ENCODE measurements at regions not wholly inside any gene's neighbourhood (a gene's known extent, or its start where the extent isn't known, plus 50 kb on each side); places are given as distances from the start of the nearest gene placed in this dataset.

DNA sequence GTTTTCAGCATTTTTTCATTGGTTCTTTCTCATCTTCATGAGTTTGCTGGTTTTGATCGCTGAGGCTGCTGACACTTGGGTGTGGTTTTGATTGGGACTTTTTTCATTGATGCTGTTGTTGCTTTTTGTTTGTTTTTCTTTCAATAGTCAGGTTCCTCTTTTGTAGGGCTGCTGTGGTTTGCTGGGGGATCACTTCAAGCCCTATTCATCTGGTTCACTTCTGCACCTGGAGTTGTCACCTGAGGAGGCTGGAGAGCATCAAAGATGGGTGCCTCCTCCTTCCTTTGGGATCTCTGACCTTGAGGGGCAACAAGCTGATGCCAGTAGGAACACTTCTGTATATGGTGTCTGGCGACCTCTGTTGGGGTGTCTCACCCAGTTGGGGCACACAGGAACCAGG lies 1279.9 kb upstream of the TMPRSS15 start:
- H3K9me2 ChIP-seq (ENCODE audit: insufficient read depth, low read length): no peaks in the 10 kb centered on the region
- no peaks in the 10 kb centered on the region for H3K4me1 ChIP-seq (ENCODE audit: insufficient read depth, low read length, poor library complexity, severe bottlenecking)
- TF ChIP-seq, protein P1, sequence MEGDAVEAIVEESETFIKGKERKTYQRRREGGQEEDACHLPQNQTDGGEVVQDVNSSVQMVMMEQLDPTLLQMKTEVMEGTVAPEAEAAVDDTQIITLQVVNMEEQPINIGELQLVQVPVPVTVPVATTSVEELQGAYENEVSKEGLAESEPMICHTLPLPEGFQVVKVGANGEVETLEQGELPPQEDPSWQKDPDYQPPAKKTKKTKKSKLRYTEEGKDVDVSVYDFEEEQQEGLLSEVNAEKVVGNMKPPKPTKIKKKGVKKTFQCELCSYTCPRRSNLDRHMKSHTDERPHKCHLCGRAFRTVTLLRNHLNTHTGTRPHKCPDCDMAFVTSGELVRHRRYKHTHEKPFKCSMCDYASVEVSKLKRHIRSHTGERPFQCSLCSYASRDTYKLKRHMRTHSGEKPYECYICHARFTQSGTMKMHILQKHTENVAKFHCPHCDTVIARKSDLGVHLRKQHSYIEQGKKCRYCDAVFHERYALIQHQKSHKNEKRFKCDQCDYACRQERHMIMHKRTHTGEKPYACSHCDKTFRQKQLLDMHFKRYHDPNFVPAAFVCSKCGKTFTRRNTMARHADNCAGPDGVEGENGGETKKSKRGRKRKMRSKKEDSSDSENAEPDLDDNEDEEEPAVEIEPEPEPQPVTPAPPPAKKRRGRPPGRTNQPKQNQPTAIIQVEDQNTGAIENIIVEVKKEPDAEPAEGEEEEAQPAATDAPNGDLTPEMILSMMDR (conservative IDR thresholded peaks at IDR 0.05; ENCODE audit: low read length): no peak
- TF ChIP-seq EZH2phosphoT487 (IDR thresholded peaks at IDR 0.05; ENCODE audit: borderline replicate concordance, low read depth, low read length): no peak
- no peak overlapping the region for H2AFZ ChIP-seq (ENCODE audit: low read length)
- POLR2A ChIA-PET: no interaction called here
- H3K4me2 ChIP-seq (ENCODE audit: low read length): no peak overlapping the region
- no peaks in the 10 kb centered on the region for H3K36me3 ChIP-seq (ENCODE audit: insufficient read depth, low read length)
- H3K79me2 ChIP-seq (ENCODE audit: insufficient read depth, low read depth, low read length): no peaks in the 10 kb centered on the region
- CTCF ChIA-PET (ENCODE audit: unreplicated experiment): no interaction called here
- H3K27ac ChIP-seq (ENCODE audit: low read depth, low read length, poor library complexity, severe bottlenecking): no peak overlapping the region
- no peak for DNase-seq (ENCODE audit: low spot score)
- intact Hi-C loops (cut with micrococcal nuclease; ENCODE audit: unreplicated experiment): no loop called here
- H3K4me3 ChIP-seq (ENCODE audit: low read depth, low read length, poor library complexity, severe bottlenecking): no peak overlapping the region
- no TSS peak for BruUV-seq (replicated peaks)
- peaks cover 27% of the 10 kb centered on the region for H3K9me3 ChIP-seq (ENCODE audit: low read length)
- no peaks in the 10 kb centered on the region for H4K20me1 ChIP-seq (ENCODE audit: insufficient read depth, low read length)

DNA sequence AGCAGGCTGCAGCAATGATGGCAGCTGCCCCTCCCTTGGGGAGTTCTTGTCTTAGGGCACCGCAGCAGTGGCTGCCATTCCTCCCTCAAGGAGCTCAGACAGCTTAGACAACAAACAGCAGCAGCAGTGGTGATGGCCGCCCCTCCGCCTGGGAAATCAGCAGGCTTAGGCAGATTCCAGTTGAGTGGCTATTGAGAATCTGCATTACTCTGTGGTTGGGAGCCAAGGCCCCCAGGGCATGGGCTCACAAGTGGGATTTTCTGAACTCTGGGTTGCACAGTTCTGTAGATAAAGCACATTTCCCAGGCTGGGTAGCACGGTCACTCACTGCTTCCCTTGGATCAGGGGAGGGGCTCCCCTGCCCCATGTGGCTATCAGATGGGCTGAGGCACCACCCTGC lies 1280.7 kb upstream of the TMPRSS15 start:
- H3K36me3 ChIP-seq (ENCODE audit: insufficient read depth, low read length): no peaks in the 10 kb centered on the region
- POLR2A ChIA-PET: no interaction called here
- no peak overlapping the region for H3K27ac ChIP-seq (ENCODE audit: low read depth, low read length, poor library complexity, severe bottlenecking)
- H3K4me1 ChIP-seq (ENCODE audit: insufficient read depth, low read length, poor library complexity, severe bottlenecking): no peaks in the 10 kb centered on the region
- no TSS peak for BruUV-seq (replicated peaks)
- TF ChIP-seq, protein P1 (conservative IDR thresholded peaks at IDR 0.05; ENCODE audit: low read length): no peak
- TF ChIP-seq EZH2phosphoT487 (IDR thresholded peaks at IDR 0.05; ENCODE audit: borderline replicate concordance, low read depth, low read length): no peak
- intact Hi-C loops (cut with micrococcal nuclease; ENCODE audit: unreplicated experiment): no loop called here
- no peak for DNase-seq (ENCODE audit: low spot score)
- H4K20me1 ChIP-seq (ENCODE audit: insufficient read depth, low read length): no peaks in the 10 kb centered on the region
- H2AFZ ChIP-seq (ENCODE audit: low read length): no peak overlapping the region
- H3K4me2 ChIP-seq (ENCODE audit: low read length): no peak overlapping the region
- H3K79me2 ChIP-seq (ENCODE audit: insufficient read depth, low read depth, low read length): no peaks in the 10 kb centered on the region
- H3K4me3 ChIP-seq (ENCODE audit: low read depth, low read length, poor library complexity, severe bottlenecking): no peak overlapping the region
- peaks cover 22% of the 10 kb centered on the region for H3K9me3 ChIP-seq (ENCODE audit: low read length)
- H3K9me2 ChIP-seq (ENCODE audit: insufficient read depth, low read length): no peaks in the 10 kb centered on the region
- CTCF ChIA-PET (ENCODE audit: unreplicated experiment): no interaction called here

DNA sequence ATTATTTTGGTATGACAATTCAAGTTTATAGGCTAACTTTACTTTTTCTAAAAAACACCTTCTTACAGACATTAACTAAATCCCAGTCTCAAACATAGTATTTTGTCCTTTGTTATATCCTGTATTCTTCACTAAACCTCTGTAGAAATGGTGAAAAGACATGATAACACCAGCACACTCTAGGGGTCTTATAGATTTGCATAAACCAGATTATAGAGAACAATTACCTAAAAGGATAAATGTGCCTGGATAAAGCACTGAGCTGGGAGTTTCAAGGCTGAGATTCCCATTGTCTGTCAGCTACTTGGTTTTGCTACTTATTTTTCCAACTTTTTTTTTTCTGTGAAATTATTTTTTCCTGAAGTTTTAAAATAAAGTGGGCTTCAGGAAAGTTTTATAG lies 1288.6 kb upstream of the TMPRSS15 start:
- H3K4me2 ChIP-seq (ENCODE audit: low read length): no peak overlapping the region
- H3K27ac ChIP-seq (ENCODE audit: low read depth, low read length, poor library complexity, severe bottlenecking): no peak overlapping the region
- no peaks in the 10 kb centered on the region for H4K20me1 ChIP-seq (ENCODE audit: insufficient read depth, low read length)
- H3K79me2 ChIP-seq (ENCODE audit: insufficient read depth, low read depth, low read length): no peaks in the 10 kb centered on the region
- CTCF ChIA-PET (ENCODE audit: unreplicated experiment): no interaction called here
- no peaks in the 10 kb centered on the region for H3K36me3 ChIP-seq (ENCODE audit: insufficient read depth, low read length)
- TF ChIP-seq EZH2phosphoT487 (IDR thresholded peaks at IDR 0.05; ENCODE audit: borderline replicate concordance, low read depth, low read length): no peak
- TF ChIP-seq, protein P1 (conservative IDR thresholded peaks at IDR 0.05; ENCODE audit: low read length): no peak
- H3K9me3 ChIP-seq (ENCODE audit: low read length): peaks cover 27% of the 10 kb centered on the region; the same call in 1 of the 2 replicates
- H2AFZ ChIP-seq (ENCODE audit: low read length): no peak overlapping the region
- no TSS peak for BruUV-seq (replicated peaks)
- no peaks in the 10 kb centered on the region for H3K9me2 ChIP-seq (ENCODE audit: insufficient read depth, low read length)
- POLR2A ChIA-PET: interaction anchor here (0.6 kb wide), 1 partner anchor 18 kb away, joined by 3 read pairs; no protein-coding TSS in a partner anchor
- no peaks in the 10 kb centered on the region for H3K4me1 ChIP-seq (ENCODE audit: insufficient read depth, low read length, poor library complexity, severe bottlenecking)
- no peak for DNase-seq (ENCODE audit: low spot score)
- H3K4me3 ChIP-seq (ENCODE audit: low read depth, low read length, poor library complexity, severe bottlenecking): no peak overlapping the region
- intact Hi-C loops (cut with micrococcal nuclease; ENCODE audit: unreplicated experiment): no loop called here

Measured in OCI-LY7 (cell line).